Thyroid gland (tissue), 4 donors: ENCODE measurements at regions not wholly inside any gene's neighbourhood (a gene's known extent, or its start where the extent isn't known, plus 50 kb on each side); places are given as distances from the start of the nearest gene placed in this dataset.
"Not testable (repeated sequence)": the region's sequence is repeated elsewhere in the genome, so short reads cannot be mapped to it uniquely, and the experiment has no call there.

Experiments used
- DNase-seq, 2 donors: peaks; one replicate each; pipeline ENCODE4 v3.0.0-alpha.2; 2019
- H3K27ac ChIP-seq, 3 donors: fragments of 200-600 bp; sonication (generic); 1 replicate in 2 of 3; 2 replicates in 1 of 3; pipeline ENCODE4 v1.5.1; 2016 to 2019; ENCODE audit warnings: mild to moderate bottlenecking in 1 of 3, moderate library complexity in 1 of 3
- H3K27me3 ChIP-seq: fragments of 200-600 bp; sonication (generic); one replicate; pipeline ENCODE4 v1.5.1; 2019
- H3K36me3 ChIP-seq, 2 donors: fragments of 200-600 bp; sonication (generic); one replicate each; pipeline ENCODE4 v1.5.1; 2016 to 2019
- H3K4me1 ChIP-seq, 2 donors: fragments of 200-600 bp; sonication (generic); one replicate each; pipeline ENCODE4 v1.5.1; 2017 to 2019
- H3K4me3 ChIP-seq, 3 donors: fragments of 200-600 bp; sonication (generic); replicated peaks in 1 of 3; 1 replicate in 2 of 3; 2 replicates in 1 of 3; pipeline ENCODE4 v1.5.1; 2016; ENCODE audit warnings: mild to moderate bottlenecking in 1 of 3
- H3K9me3 ChIP-seq: fragments of 200-600 bp; sonication (generic); one replicate; pipeline ENCODE4 v1.5.1; 2017
- POLR2A ChIP-seq, 2 donors: fragments of 450-650 bp; IDR thresholded peaks; one replicate each; pipeline ENCODE4 v1.6.1; 2017; ENCODE audit warnings: antibody characterized with exemption in 2 of 2, mild to moderate bottlenecking in 2 of 2, moderate library complexity in 1 of 2
- WGBS, 2 donors: methylation state at CpG; one replicate each; pipeline ENCODE4 v1.1.5; 2017; 5-methylcytosine and 5-hydroxymethylcytosine counted together
- intact Hi-C: fragments of 100-400 bp; cut with DNase I; formaldehyde crosslinking; loops from one replicate; pipeline ENCODE4 v1.15.1; 2023
- TF ChIP-seq, protein P1 (sequence below), 6 experiments: fragments of 200-600 bp in 3 of 6; fragments of 450-650 bp in 3 of 6; sonication (generic) in 3 of 6; IDR thresholded peaks; one replicate each; pipeline ENCODE4 v1.5.1; 2016 to 2019; ENCODE audit warnings: antibody characterized with exemption in 6 of 6, mild to moderate bottlenecking in 2 of 6, inconsistent platforms in 1 of 6, moderate library complexity in 1 of 6

DNA sequence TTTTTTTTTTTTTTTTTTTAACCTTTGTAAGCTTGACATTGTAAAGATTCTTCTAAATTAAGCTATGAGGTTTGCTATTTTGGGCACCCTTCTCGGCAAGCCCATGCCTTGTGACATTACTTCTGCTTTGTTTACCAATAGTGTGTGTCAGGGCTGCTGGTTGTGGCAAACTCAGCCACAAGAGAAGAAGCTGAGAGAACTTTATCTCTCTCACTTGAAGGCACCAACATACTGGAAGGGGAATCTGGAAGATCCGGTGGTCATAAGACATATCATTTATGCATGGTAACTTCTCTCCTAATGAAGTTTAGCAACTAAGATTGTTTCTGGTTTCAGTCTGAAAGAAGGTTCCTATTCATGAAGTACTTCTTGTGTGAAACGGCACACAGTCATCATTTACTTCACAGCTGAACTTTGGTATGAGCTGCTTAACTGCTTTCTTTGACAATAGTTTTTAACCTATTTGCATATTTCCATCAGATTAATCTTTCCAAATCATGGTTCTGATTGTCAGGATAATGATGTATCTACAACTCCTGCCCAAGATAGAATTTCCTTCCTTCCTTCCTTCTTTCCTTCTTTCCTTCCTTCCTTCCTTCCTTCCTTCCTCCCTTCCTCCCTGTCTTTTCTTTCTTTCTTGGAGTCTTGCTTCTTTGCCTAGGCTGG lies 189.3 kb downstream of the NFKBIZ start:
- no peak for DNase-seq
- TF ChIP-seq POLR2A (IDR thresholded peaks at IDR 0.05), result no peak
- TF ChIP-seq, protein P1, sequence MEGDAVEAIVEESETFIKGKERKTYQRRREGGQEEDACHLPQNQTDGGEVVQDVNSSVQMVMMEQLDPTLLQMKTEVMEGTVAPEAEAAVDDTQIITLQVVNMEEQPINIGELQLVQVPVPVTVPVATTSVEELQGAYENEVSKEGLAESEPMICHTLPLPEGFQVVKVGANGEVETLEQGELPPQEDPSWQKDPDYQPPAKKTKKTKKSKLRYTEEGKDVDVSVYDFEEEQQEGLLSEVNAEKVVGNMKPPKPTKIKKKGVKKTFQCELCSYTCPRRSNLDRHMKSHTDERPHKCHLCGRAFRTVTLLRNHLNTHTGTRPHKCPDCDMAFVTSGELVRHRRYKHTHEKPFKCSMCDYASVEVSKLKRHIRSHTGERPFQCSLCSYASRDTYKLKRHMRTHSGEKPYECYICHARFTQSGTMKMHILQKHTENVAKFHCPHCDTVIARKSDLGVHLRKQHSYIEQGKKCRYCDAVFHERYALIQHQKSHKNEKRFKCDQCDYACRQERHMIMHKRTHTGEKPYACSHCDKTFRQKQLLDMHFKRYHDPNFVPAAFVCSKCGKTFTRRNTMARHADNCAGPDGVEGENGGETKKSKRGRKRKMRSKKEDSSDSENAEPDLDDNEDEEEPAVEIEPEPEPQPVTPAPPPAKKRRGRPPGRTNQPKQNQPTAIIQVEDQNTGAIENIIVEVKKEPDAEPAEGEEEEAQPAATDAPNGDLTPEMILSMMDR (IDR thresholded peaks at IDR 0.05), result no peak
- no peak overlapping the region for H3K27ac ChIP-seq
- peaks cover 0 to 10% of the 10 kb centered on the region in 2 donors for H3K4me1 ChIP-seq
- H3K36me3 ChIP-seq, result no peaks in the 10 kb centered on the region
- intact Hi-C loops, result no loop called here
- WGBS, 2 donors, result 88 to 91% methylated on average over 3 of the region's 3 CpGs
- H3K9me3 ChIP-seq, result no peaks in the 10 kb centered on the region
- no peak overlapping the region for H3K4me3 ChIP-seq
- no peaks in the 10 kb centered on the region for H3K27me3 ChIP-seq

DNA sequence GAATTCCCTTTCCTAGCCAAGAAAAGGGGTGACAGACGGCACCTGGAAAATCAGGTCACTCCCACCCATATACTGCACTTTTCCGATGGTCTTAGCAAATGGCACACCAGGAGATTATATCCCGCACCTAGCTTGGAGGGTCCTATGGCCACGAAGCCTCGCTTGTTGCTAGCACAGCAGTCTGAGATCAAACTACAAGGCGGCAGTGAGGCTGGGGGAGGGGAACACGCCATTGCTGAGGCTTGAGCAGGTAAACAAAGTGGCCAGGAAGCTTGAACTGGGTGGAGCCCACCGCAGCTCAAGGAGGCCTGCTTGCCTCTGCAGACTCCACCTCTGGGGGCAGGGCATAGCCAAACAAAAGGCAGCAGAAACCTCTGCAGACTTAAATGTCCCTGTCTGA lies 190.8 kb downstream of the NFKBIZ start:
- H3K4me3 ChIP-seq, DNase-seq, H3K36me3 ChIP-seq, H3K27ac ChIP-seq, H3K27me3 ChIP-seq, H3K9me3 ChIP-seq, intact Hi-C loops: not testable (repeated sequence)
- peaks cover 0 to 10% of the 10 kb centered on the region in 2 donors for H3K4me1 ChIP-seq
- WGBS, 2 donors, result 97 to 100% methylated on average over 8 of the region's 8 CpGs

DNA sequence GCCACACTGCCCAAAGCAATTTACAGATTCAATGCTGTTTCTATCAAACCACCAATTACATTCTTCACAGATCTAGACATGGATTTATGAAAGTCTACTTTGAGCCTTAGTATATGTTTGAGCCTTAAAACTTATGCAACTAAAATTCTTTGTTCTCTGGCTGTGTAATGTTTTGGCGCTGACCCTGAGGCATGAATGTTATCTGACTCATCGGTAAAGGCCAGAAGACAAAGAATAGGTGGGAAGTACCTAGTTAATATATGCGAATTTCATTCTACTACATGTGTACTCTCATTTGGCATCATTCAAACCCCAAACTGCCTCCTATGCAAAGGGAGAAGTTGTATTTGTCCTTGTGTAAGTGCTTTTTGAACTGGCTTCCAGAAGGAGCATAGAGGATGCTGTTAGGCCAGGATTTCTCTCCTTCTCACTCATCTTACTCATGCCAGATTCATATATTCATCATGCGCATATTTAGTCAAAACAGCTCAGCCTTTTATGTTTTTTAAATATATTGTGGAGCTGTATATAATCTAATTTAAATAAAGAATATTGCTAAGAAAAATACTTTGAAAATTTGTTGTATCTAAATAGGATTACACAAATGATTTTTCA lies 204.2 kb downstream of the NFKBIZ start:
- no peak for TF ChIP-seq POLR2A (IDR thresholded peaks at IDR 0.05)
- TF ChIP-seq, protein P1 (IDR thresholded peaks at IDR 0.05), result no peak
- DNase-seq, result no peak
- intact Hi-C loops, result no loop called here
- no peaks in the 10 kb centered on the region for H3K9me3 ChIP-seq
- 62 to 68% methylated on average over 4 of the region's 4 CpGs for WGBS, 2 donors
- H3K27me3 ChIP-seq, result no peaks in the 10 kb centered on the region
- H3K4me3 ChIP-seq, result no peak overlapping the region
- H3K27ac ChIP-seq, result no peak overlapping the region
- H3K36me3 ChIP-seq, result no peaks in the 10 kb centered on the region
- no peaks in the 10 kb centered on the region for H3K4me1 ChIP-seq

DNA sequence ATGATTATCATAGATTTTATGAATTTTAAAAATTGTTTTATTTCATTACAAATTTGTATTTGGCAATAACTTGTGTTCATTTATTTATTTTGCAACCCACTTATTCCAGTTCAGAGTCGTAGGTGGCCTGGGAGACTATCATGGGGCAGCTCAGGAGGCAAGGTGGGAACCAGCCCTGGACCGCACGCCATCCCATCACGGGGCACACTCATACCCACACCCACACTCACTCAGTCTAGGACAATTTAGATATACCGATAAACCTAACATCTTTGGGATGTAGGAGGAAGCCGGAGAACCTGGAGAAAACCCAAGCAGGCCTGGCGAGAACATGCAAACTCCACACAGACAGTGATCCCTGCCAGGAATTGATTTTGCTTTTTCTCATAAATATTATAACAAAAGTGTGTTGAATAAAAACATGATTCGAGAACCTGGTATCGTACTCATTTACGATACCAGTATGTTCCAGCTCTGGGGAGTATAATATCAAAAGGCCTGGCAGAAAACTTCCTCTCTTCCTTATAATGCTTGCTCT lies 205.3 kb downstream of the NFKBIZ start:
- WGBS, 2 donors, result 51 to 63% methylated on average over 10 of the region's 10 CpGs
- Histone ChIP-seq H3K4me3 (no peak overlapping the region), H3K9me3 (no peaks in the 10 kb centered on the region), H3K27ac (no peak overlapping the region), H3K27me3 (no peaks in the 10 kb centered on the region), H3K36me3 (no peaks in the 10 kb centered on the region), H3K4me1 (no peaks in the 10 kb centered on the region)
- DNase-seq, result no peak
- intact Hi-C loops, result no loop called here
- TF ChIP-seq, protein P1 (IDR thresholded peaks at IDR 0.05), result no peak
- no peak for TF ChIP-seq POLR2A (IDR thresholded peaks at IDR 0.05)

DNA sequence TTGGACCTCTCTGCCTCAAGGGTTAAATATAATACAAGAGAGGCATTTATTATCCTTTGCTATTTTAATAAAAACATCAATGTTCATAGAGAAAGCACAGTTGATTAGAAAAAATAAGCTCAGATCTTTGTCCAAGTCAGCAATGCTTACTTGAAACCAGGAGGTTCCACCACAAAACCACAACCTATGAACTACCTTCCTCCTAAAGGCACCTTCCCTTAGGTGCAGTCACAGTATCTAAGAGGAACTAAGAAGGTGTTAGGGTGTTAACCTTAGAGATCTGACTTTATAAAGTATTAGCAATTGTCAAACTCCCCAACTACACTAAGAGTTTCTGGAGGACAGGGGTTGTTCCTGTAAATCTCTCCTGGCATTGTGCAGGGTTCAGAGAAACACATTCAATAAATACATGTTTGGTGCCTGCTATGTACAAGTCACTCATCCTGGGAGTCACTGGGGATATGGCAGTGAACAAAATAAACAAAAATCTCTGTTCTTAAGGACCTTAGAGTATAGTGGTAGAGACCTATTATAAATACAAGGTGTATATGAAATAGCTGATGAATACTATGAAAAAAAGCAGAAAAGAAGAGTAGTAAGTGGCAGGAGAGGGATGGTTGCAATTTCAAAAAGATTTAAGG lies 208.6 kb downstream of the NFKBIZ start:
- Histone ChIP-seq H3K4me3 (no peak overlapping the region), H3K27ac (no peak overlapping the region), H3K36me3 (no peaks in the 10 kb centered on the region), H3K27me3 (no peaks in the 10 kb centered on the region), H3K4me1 (no peaks in the 10 kb centered on the region), H3K9me3 (no peaks in the 10 kb centered on the region)
- no peak for DNase-seq
- TF ChIP-seq, protein P1 (IDR thresholded peaks at IDR 0.05), result no peak
- no peak for TF ChIP-seq POLR2A (IDR thresholded peaks at IDR 0.05)
- intact Hi-C loops, result no loop called here
